Dendritic cell treated with granulocyte-macrophage colony-stimulating factor and Interleukin-4, amounts not matched to agents 40 ng/mL and 50 ng/mL, for 4 days (primary cell): ENCODE measurements at regions not wholly inside any gene's neighbourhood (a gene's known extent, or its start where the extent isn't known, plus 50 kb on each side); places are given as distances from the start of the nearest gene placed in this dataset.

ENCODE experiments used
- H3K27ac Mint-ChIP-seq: one replicate; pipeline ENCODE4 v1.8.0; 2022; ENCODE audit warnings: mild to moderate bottlenecking, mixed read lengths
- H3K27me3 Mint-ChIP-seq: one replicate; pipeline ENCODE4 v1.8.0; 2022; ENCODE audit warnings: mild to moderate bottlenecking, mixed read lengths
- H3K36me3 Mint-ChIP-seq: one replicate; pipeline ENCODE4 v1.8.0; 2022; ENCODE audit warnings: low read depth, mixed read lengths
- H3K4me1 Mint-ChIP-seq: one replicate; pipeline ENCODE4 v1.8.0; 2022; ENCODE audit warnings: low read depth, mixed read lengths
- H3K4me3 Mint-ChIP-seq: one replicate; pipeline ENCODE4 v1.8.0; 2022; ENCODE audit warnings: mild to moderate bottlenecking, moderate library complexity, mixed read lengths
- H3K9me3 Mint-ChIP-seq: one replicate; pipeline ENCODE4 v1.8.0; 2022; ENCODE audit warnings: mixed read lengths
- intact Hi-C: fragments of 100-400 bp; cut with micrococcal nuclease; formaldehyde crosslinking; loops from one replicate; pipeline ENCODE4 v1.15.0; 2022

GRCh38 chr7:155138204-155138603 is 68.1 kb downstream of the HTR5A start:
- H3K36me3 Mint-ChIP-seq: no peaks in the 10 kb centered on the region
- intact Hi-C loops: no loop called here
- no peak overlapping the region for H3K27ac Mint-ChIP-seq
- H3K27me3 Mint-ChIP-seq: peaks cover 2% of the 10 kb centered on the region
- no peak overlapping the region for H3K4me3 Mint-ChIP-seq
- no peaks in the 10 kb centered on the region for H3K9me3 Mint-ChIP-seq
- H3K4me1 Mint-ChIP-seq: no peaks in the 10 kb centered on the region

GRCh38 chr7:155141562-155141961 is 71.4 kb downstream of the HTR5A start:
- Mint-ChIP-seq H3K36me3 (no peaks in the 10 kb centered on the region), H3K27me3 (peaks cover 2% of the 10 kb centered on the region), H3K27ac (no peak overlapping the region), H3K4me3 (no peak overlapping the region), H3K4me1 (no peaks in the 10 kb centered on the region), H3K9me3 (no peaks in the 10 kb centered on the region)
- intact Hi-C loops: no loop called here

- H3K36me3 Mint-ChIP-seq: no peaks in the 10 kb centered on the region
- peaks cover 4% of the 10 kb centered on the region for H3K27me3 Mint-ChIP-seq
- H3K4me3 Mint-ChIP-seq: no peak overlapping the region
- peaks cover 5% of the 10 kb centered on the region for H3K4me1 Mint-ChIP-seq
- H3K27ac Mint-ChIP-seq: no peak overlapping the region
- intact Hi-C loops: no loop called here
- H3K9me3 Mint-ChIP-seq: no peaks in the 10 kb centered on the region
Observed at GRCh38 chr7:155143381-155143780, 73.3 kb downstream of the HTR5A start.

GRCh38 chr7:155144371-155144770 is 74.2 kb downstream of the HTR5A start:
- Mint-ChIP-seq H3K27ac (no peak overlapping the region), H3K4me1 (peaks cover 5% of the 10 kb centered on the region), H3K9me3 (no peaks in the 10 kb centered on the region), H3K27me3 (peaks cover 4% of the 10 kb centered on the region), H3K36me3 (no peaks in the 10 kb centered on the region), H3K4me3 (no peak overlapping the region)
- intact Hi-C loops: no loop called here

GRCh38 chr7:155145477-155146255 is 75.5 kb downstream of the HTR5A start:
- no peak overlapping the region for H3K4me3 Mint-ChIP-seq
- H3K27me3 Mint-ChIP-seq: peaks cover 4% of the 10 kb centered on the region
- no peak overlapping the region for H3K27ac Mint-ChIP-seq
- H3K9me3 Mint-ChIP-seq: no peaks in the 10 kb centered on the region
- no peaks in the 10 kb centered on the region for H3K36me3 Mint-ChIP-seq
- intact Hi-C loops: no loop called here
- H3K4me1 Mint-ChIP-seq: peaks cover 5% of the 10 kb centered on the region

- intact Hi-C loops: no loop called here
- peaks cover 2% of the 10 kb centered on the region for H3K27me3 Mint-ChIP-seq
- no peaks in the 10 kb centered on the region for H3K36me3 Mint-ChIP-seq
- peaks cover 5% of the 10 kb centered on the region for H3K4me1 Mint-ChIP-seq
- no peak overlapping the region for H3K27ac Mint-ChIP-seq
- no peak overlapping the region for H3K4me3 Mint-ChIP-seq
- H3K9me3 Mint-ChIP-seq: no peaks in the 10 kb centered on the region
Observed at GRCh38 chr7:155147172-155147571, 77.0 kb downstream of the HTR5A start.

- intact Hi-C loops: no loop called here
Observed at GRCh38 chr7:155147624-155148023, 77.5 kb downstream of the HTR5A start.

GRCh38 chr7:155153676-155154075 is 83.6 kb downstream of the HTR5A start:
- H3K9me3 Mint-ChIP-seq: peaks cover 9% of the 10 kb centered on the region
- no peaks in the 10 kb centered on the region for H3K36me3 Mint-ChIP-seq
- H3K27ac Mint-ChIP-seq: no peak overlapping the region
- no peak overlapping the region for H3K4me3 Mint-ChIP-seq
- intact Hi-C loops: no loop called here
- no peaks in the 10 kb centered on the region for H3K27me3 Mint-ChIP-seq
- H3K4me1 Mint-ChIP-seq: no peaks in the 10 kb centered on the region

More at GRCh38 chr7:155147624-155148023, 77.5 kb downstream of the HTR5A start:
- H3K36me3 Mint-ChIP-seq: no peaks in the 10 kb centered on the region
- H3K4me3 Mint-ChIP-seq: no peak overlapping the region
- no peak overlapping the region for H3K27ac Mint-ChIP-seq
- peaks cover 5% of the 10 kb centered on the region for H3K4me1 Mint-ChIP-seq
- peaks cover 2% of the 10 kb centered on the region for H3K27me3 Mint-ChIP-seq
- H3K9me3 Mint-ChIP-seq: no peaks in the 10 kb centered on the region

GRCh38 chr7:155154586-155154985 is 84.5 kb downstream of the HTR5A start:
- Mint-ChIP-seq H3K4me3 (no peak overlapping the region), H3K27me3 (no peaks in the 10 kb centered on the region), H3K4me1 (no peaks in the 10 kb centered on the region), H3K27ac (no peak overlapping the region), H3K9me3 (peaks cover 9% of the 10 kb centered on the region), H3K36me3 (no peaks in the 10 kb centered on the region)
- intact Hi-C loops: no loop called here

GRCh38 chr7:155161690-155162089 is 91.6 kb downstream of the HTR5A start:
- H3K4me3 Mint-ChIP-seq: no peak overlapping the region
- H3K4me1 Mint-ChIP-seq: peaks cover 4% of the 10 kb centered on the region
- H3K27ac Mint-ChIP-seq: no peak overlapping the region
- intact Hi-C loops: no loop called here
- peaks cover 10% of the 10 kb centered on the region for H3K27me3 Mint-ChIP-seq
- H3K36me3 Mint-ChIP-seq: no peaks in the 10 kb centered on the region
- H3K9me3 Mint-ChIP-seq: peaks cover 9% of the 10 kb centered on the region

- Mint-ChIP-seq H3K4me1 (peaks cover 4% of the 10 kb centered on the region), H3K36me3 (no peaks in the 10 kb centered on the region), H3K9me3 (peaks cover 9% of the 10 kb centered on the region), H3K4me3 (no peak overlapping the region), H3K27ac (no peak overlapping the region), H3K27me3 (peaks cover 10% of the 10 kb centered on the region)
- intact Hi-C loops: no loop called here
Observed at GRCh38 chr7:155162422-155162821, 92.3 kb downstream of the HTR5A start.

- Mint-ChIP-seq H3K36me3 (no peaks in the 10 kb centered on the region), H3K4me1 (peaks cover 4% of the 10 kb centered on the region)
- intact Hi-C loops: no loop called here
Observed at GRCh38 chr7:155163696-155164095, 93.6 kb downstream of the HTR5A start.

GRCh38 chr7:155164316-155164715 is 94.2 kb downstream of the HTR5A start:
- H3K4me1 Mint-ChIP-seq: peaks cover 4% of the 10 kb centered on the region
- H3K27me3 Mint-ChIP-seq: peaks cover 10% of the 10 kb centered on the region
- no peak overlapping the region for H3K27ac Mint-ChIP-seq
- intact Hi-C loops: no loop called here
- H3K36me3 Mint-ChIP-seq: no peaks in the 10 kb centered on the region
- no peaks in the 10 kb centered on the region for H3K9me3 Mint-ChIP-seq
- H3K4me3 Mint-ChIP-seq: no peak overlapping the region

More at GRCh38 chr7:155163696-155164095, 93.6 kb downstream of the HTR5A start:
- H3K4me3 Mint-ChIP-seq: no peak overlapping the region
- peaks cover 10% of the 10 kb centered on the region for H3K27me3 Mint-ChIP-seq
- no peaks in the 10 kb centered on the region for H3K9me3 Mint-ChIP-seq
- H3K27ac Mint-ChIP-seq: no peak overlapping the region

- intact Hi-C loops: no loop called here
- Mint-ChIP-seq H3K4me3 (no peak overlapping the region), H3K27ac (no peak overlapping the region), H3K4me1 (peaks cover 4% of the 10 kb centered on the region), H3K27me3 (peaks cover 8% of the 10 kb centered on the region), H3K36me3 (no peaks in the 10 kb centered on the region), H3K9me3 (no peaks in the 10 kb centered on the region)
Observed at GRCh38 chr7:155166108-155166507, 96.0 kb downstream of the HTR5A start.
